CD1c-positive myeloid dendritic cell (primary cell): ENCODE measurements at regions not wholly inside any gene's neighbourhood (a gene's known extent, or its start where the extent isn't known, plus 50 kb on each side); places are given as distances from the start of the nearest gene placed in this dataset.

Experiments used
- DNase-seq: peaks from one replicate; pipeline ENCODE4 v3.0.0-alpha.2; 2016; ENCODE audit errors: extremely low spot score

GRCh38 chr9:107883496-107884124 lies 394.0 kb upstream of the KLF4 start:
- peak; percentile 82 for DNase-seq

- DNase-seq, result no peak
Observed at GRCh38 chr9:107881626-107882300, 392.2 kb upstream of the KLF4 start.

- DNase-seq, result peak; percentile 51
Observed at GRCh38 chr9:107878462-107878861, 388.9 kb upstream of the KLF4 start.

GRCh38 chr9:107875571-107875980 lies 386.0 kb upstream of the KLF4 start:
- DNase-seq, result peak; percentile 83

- DNase-seq, result peak; percentile 80
Observed at GRCh38 chr9:107874591-107875369, 385.2 kb upstream of the KLF4 start.

- no peak for DNase-seq
Observed at GRCh38 chr9:107874137-107874536, 384.6 kb upstream of the KLF4 start.

- DNase-seq, result no peak
Observed at GRCh38 chr9:107872457-107873192, 383.1 kb upstream of the KLF4 start.

- no peak for DNase-seq
Observed at GRCh38 chr9:107870927-107871680, 381.5 kb upstream of the KLF4 start.

GRCh38 chr9:107870221-107870620 lies 380.7 kb upstream of the KLF4 start:
- no peak for DNase-seq

GRCh38 chr9:107869111-107869510 lies 379.5 kb upstream of the KLF4 start:
- DNase-seq, result no peak

GRCh38 chr9:107868186-107868585 lies 378.6 kb upstream of the KLF4 start:
- peak; percentile 64 for DNase-seq

- DNase-seq, result no peak
Observed at GRCh38 chr9:107867738-107868137, 378.2 kb upstream of the KLF4 start.

GRCh38 chr9:107866711-107867311 lies 377.2 kb upstream of the KLF4 start:
- DNase-seq, result peak; percentile 78

GRCh38 chr9:107863396-107863795 lies 373.8 kb upstream of the KLF4 start:
- peak; percentile 80 for DNase-seq

- DNase-seq, result peak; percentile 68
Observed at GRCh38 chr9:107862881-107863280, 373.3 kb upstream of the KLF4 start.

GRCh38 chr9:107862323-107862722 lies 372.8 kb upstream of the KLF4 start:
- peak; percentile 81 for DNase-seq

- DNase-seq, result no peak
Observed at GRCh38 chr9:107861075-107861474, 371.5 kb upstream of the KLF4 start.

- no peak for DNase-seq
Observed at GRCh38 chr9:107858260-107858659, 368.7 kb upstream of the KLF4 start.

GRCh38 chr9:107856633-107857032 lies 367.1 kb upstream of the KLF4 start:
- DNase-seq, result no peak

- no peak for DNase-seq
Observed at GRCh38 chr9:107855164-107855563, 365.6 kb upstream of the KLF4 start.

- DNase-seq, result no peak
Observed at GRCh38 chr9:107853461-107853860, 363.9 kb upstream of the KLF4 start.
